Adrenal gland (tissue), 5 donors: ENCODE measurements at regions not wholly inside any gene's neighbourhood (a gene's known extent, or its start where the extent isn't known, plus 50 kb on each side); places are given as distances from the start of the nearest gene placed in this dataset.

ENCODE experiments used
- CTCF ChIP-seq, 6 experiments: fragments of 450-650 bp in 4 of 6; fragments of 200-600 bp in 2 of 6; sonication (generic) in 1 of 6; IDR thresholded peaks; 1 replicate in 5 of 6; 2 replicates in 1 of 6; pipeline versions ENCODE4 v1.5.1 to v1.8.0; 2016 to 2021; ENCODE audit warnings: antibody characterized with exemption in 6 of 6, mild to moderate bottlenecking in 2 of 6, moderate library complexity in 1 of 6
- POLR2A ChIP-seq, 2 donors: fragments of 450-650 bp; IDR thresholded peaks; one replicate each; pipeline ENCODE4 v1.6.1; 2017; ENCODE audit warnings: antibody characterized with exemption in 2 of 2, mild to moderate bottlenecking in 2 of 2, moderate library complexity in 1 of 2
- donor health status: DM: no; HTN: no; CAD: no.

DNA sequence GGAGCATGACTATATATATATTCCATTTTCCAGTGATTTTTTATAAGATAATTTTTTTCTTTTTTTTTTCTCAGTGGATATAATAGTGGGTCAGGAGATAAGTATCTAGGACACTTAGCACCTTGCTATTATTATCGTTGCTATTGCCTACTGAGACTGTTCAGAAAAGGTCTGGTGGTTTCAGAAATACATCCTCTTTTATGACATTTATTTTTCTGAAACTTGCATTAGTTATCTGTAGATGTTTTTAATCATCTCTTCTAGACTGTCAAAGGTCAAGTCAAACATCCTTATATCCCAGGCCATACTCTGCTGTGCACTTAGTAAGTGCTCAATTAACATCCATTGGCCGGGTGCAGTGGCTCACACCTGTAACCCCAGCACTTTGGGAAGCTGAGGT lies 72.9 kb upstream of the MED14 start:
- TF ChIP-seq POLR2A (IDR thresholded peaks at IDR 0.05), result no peak
- no peak for TF ChIP-seq CTCF (IDR thresholded peaks at IDR 0.05)
